K562 (cell line): ENCODE measurements at regions not wholly inside any gene's neighbourhood (a gene's known extent, or its start where the extent isn't known, plus 50 kb on each side); places are given as distances from the start of the nearest gene placed in this dataset.

Experiments used
- ATAC-seq: fragments of 200-7000 bp; cut with Tn5 transposase; 3 replicates; pipeline ENCODE4 v1.9.1; 2020; ENCODE audit warnings: moderate library complexity
- BruUV-seq: library from RNA; stranded (reverse); fragments of 400-500 nt; replicated peaks from 2 replicates; lab custom pipeline; 2021; lab: Mats Ljungman, UMichigan
- CTCF ChIA-PET: fragments of 300-600 bp; formaldehyde crosslinking; extraction: SDS; loops from one replicate; lab custom pipeline; 2021; ENCODE audit warnings: low intra/inter-chr PET ratio; lab: Yijun Ruan, JAX
- POLR2A ChIA-PET: fragments of 300-600, 350-650 bp; sonication (Branson Sonifier 250); formaldehyde crosslinking; extraction: SDS; loops from one replicate; lab custom pipeline; 2021; ENCODE audit warnings: antibody characterized with exemption, inconsistent platforms; lab: Yijun Ruan, JAX
- DNase-seq, 4 experiments: peaks; one replicate each; pipeline versions ENCODE4 v3.0.0 to v3.0.0-alpha.2; 2011 to 2018; ENCODE audit warnings: low spot score in 3 of 4, mixed read lengths in 3 of 4; ENCODE audit errors: extremely low read depth in 1 of 4
- FAIRE-seq: peaks from 2 replicates; lab custom pipeline; 2011; peaks lifted over from hg19 to GRCh38; lab: Jason Lieb, UNC
- H2AFZ ChIP-seq: 2 replicates; pipeline ENCODE4 v1.6.0; 2011; ENCODE audit warnings: low read depth, low read length, control low read depth, inconsistent platforms
- H3K27ac ChIP-seq: fragments of 200-600 bp; 3 replicates; pipeline ENCODE4 v1.8.0; 2011; ENCODE audit warnings: low read depth, mild to moderate bottlenecking, control low read depth, inconsistent platforms, low read length, moderate library complexity, mixed read lengths; ENCODE audit errors: extremely low read depth
- H3K27me3 ChIP-seq, 2 experiments: fragments of 300-600 bp in 1 of 2; 2 replicates in 1 of 2; 3 replicates in 1 of 2; pipeline versions ENCODE4 v1.6.0 to v1.8.0; 2011; ENCODE audit warnings: inconsistent platforms in 2 of 2, low read length in 2 of 2, mild to moderate bottlenecking in 1 of 2, mixed read lengths in 1 of 2, moderate library complexity in 1 of 2; ENCODE audit not compliant: control insufficient read depth in 2 of 2, insufficient read depth in 2 of 2
- H3K36me3 ChIP-seq: fragments of 300-600 bp; 3 replicates; pipeline ENCODE4 v1.8.0; 2011; ENCODE audit warnings: mild to moderate bottlenecking, low read length, inconsistent platforms; ENCODE audit not compliant: control insufficient read depth, insufficient read depth
- H3K4me1 ChIP-seq, 2 experiments: fragments of 200-600 bp in 1 of 2; replicated peaks in 1 of 2; 2 replicates in 1 of 2; 3 replicates in 1 of 2; pipeline versions ENCODE4 v1.5.1 to v1.8.0; 2011; ENCODE audit warnings: inconsistent platforms in 2 of 2, low read length in 2 of 2, mild to moderate bottlenecking in 1 of 2, mixed read lengths in 1 of 2, moderate library complexity in 1 of 2; ENCODE audit not compliant: control insufficient read depth in 2 of 2, insufficient read depth in 2 of 2
- H3K4me2 ChIP-seq: 2 replicates; pipeline ENCODE4 v1.6.1; 2011; ENCODE audit warnings: low read length, control low read depth, inconsistent platforms, mixed read lengths; ENCODE audit not compliant: insufficient read depth
- H3K4me3 ChIP-seq: fragments of 200-600 bp; sonication (generic), shearing (Covaris generic); 2 replicates; pipeline ENCODE4 v1.5.1; 2016; ENCODE audit warnings: control low read depth, inconsistent platforms
- H3K79me2 ChIP-seq: fragments of 200-600 bp; 3 replicates; pipeline ENCODE4 v1.8.0; 2011; ENCODE audit warnings: low read length, inconsistent platforms; ENCODE audit not compliant: control insufficient read depth, insufficient read depth
- H3K9ac ChIP-seq, 2 experiments: 2 replicates each; pipeline versions ENCODE4 v1.6.0 to v1.6.1; 2011; ENCODE audit warnings: low read depth in 2 of 2, low read length in 2 of 2, control low read depth in 1 of 2, inconsistent platforms in 1 of 2, mild to moderate bottlenecking in 1 of 2, mixed read lengths in 1 of 2; ENCODE audit not compliant: insufficient read depth in 1 of 2
- H3K9me1 ChIP-seq: one replicate; pipeline ENCODE4 v1.6.0; 2011; ENCODE audit warnings: inconsistent platforms, mild to moderate bottlenecking, low read length, moderate library complexity; ENCODE audit not compliant: control insufficient read depth, insufficient read depth
- H3K9me3 ChIP-seq: replicated peaks from 2 replicates; pipeline ENCODE4 v1.5.1; 2011; ENCODE audit warnings: low read depth, low read length, inconsistent platforms; ENCODE audit not compliant: control insufficient read depth, insufficient read depth
- H4K20me1 ChIP-seq: replicated peaks from 2 replicates; pipeline ENCODE4 v1.6.1; 2011; ENCODE audit warnings: low read length, inconsistent platforms, mixed read lengths; ENCODE audit not compliant: control insufficient read depth, insufficient read depth
- BRD9 ChIP-seq: fragments of 450-650 bp; IDR thresholded peaks from 2 replicates; pipeline ENCODE4 v1.6.1; 2018; ENCODE audit warnings: low read depth; ENCODE audit not compliant: partially characterized antibody
- ERF ChIP-seq: fragments of 450-650 bp; formaldehyde crosslinking; IDR thresholded peaks from 2 replicates; pipeline ENCODE4 v1.4.0; 2020; ENCODE audit warnings: mild to moderate bottlenecking, mixed read lengths
- HNRNPUL1 ChIP-seq: fragments of 200-400 bp; formaldehyde crosslinking; IDR thresholded peaks from 2 replicates; pipeline ENCODE4 v1.6.1; 2017; ENCODE audit warnings: low read length
- PML ChIP-seq: IDR thresholded peaks from 2 replicates; pipeline ENCODE4 v1.6.1; 2012; ENCODE audit warnings: low read length, inconsistent platforms
- RB1 ChIP-seq: fragments of 450-650 bp; IDR thresholded peaks from 2 replicates; pipeline ENCODE4 v1.6.1; 2017; ENCODE audit warnings: low read depth, mild to moderate bottlenecking
- ZFP36 ChIP-seq: fragments of 150-350 bp; IDR thresholded peaks from 2 replicates; pipeline ENCODE4 v1.6.1; 2018; ENCODE audit warnings: low read length, low read depth; ENCODE audit not compliant: partially characterized antibody
- ZNF263 ChIP-seq: sonication (generic); formaldehyde crosslinking; IDR thresholded peaks from 2 replicates; pipeline ENCODE4 v1.8.0; 2022; ENCODE audit warnings: mild to moderate bottlenecking, missing genetic modification reagents, borderline replicate concordance
- WGBS: fragments of 100-300 bp; shearing (Covaris generic); methylation state at CpG from one replicate; pipeline ENCODE4 v1.1.6; 2016; ENCODE audit warnings: low coverage, mixed read lengths; ENCODE audit not compliant: insufficient coverage; ENCODE audit errors: missing lambda C conversion rate; 5-methylcytosine and 5-hydroxymethylcytosine counted together
- in situ Hi-C: fragments of 300-500 bp; cut with MboI; formaldehyde crosslinking; loops from 4 replicates; pipeline ENCODE4 v1.15.0; 2018; ENCODE audit warnings: inconsistent platforms, mixed read lengths
- intact Hi-C: fragments of 100-400 bp; cut with micrococcal nuclease; formaldehyde crosslinking; loops from 2 replicates; pipeline ENCODE4 v1.14.2; 2022
- TF ChIP-seq, protein P1 (sequence below): fragments of 450-650 bp; IDR thresholded peaks from 2 replicates; pipeline ENCODE4 v1.6.1; 2016; ENCODE audit warnings: antibody characterized with exemption
- TF ChIP-seq, protein P2 (sequence below): fragments of 450-650 bp; IDR thresholded peaks from 2 replicates; pipeline ENCODE4 v1.7.0; 2016; ENCODE audit warnings: borderline replicate concordance
- TF ChIP-seq, protein P3 (sequence below): fragments of 250-450 bp; sonication (Bioruptor Pico); IDR thresholded peaks from 2 replicates; pipeline ENCODE4 v1.8.0; 2022; ENCODE audit warnings: inconsistent platforms
- TF ChIP-seq, protein P4 (sequence below): fragments of 250-450 bp; sonication (Bioruptor Pico); IDR thresholded peaks from 2 replicates; pipeline ENCODE4 v1.8.0; 2021; ENCODE audit warnings: mild to moderate bottlenecking, moderate library complexity

DNA sequence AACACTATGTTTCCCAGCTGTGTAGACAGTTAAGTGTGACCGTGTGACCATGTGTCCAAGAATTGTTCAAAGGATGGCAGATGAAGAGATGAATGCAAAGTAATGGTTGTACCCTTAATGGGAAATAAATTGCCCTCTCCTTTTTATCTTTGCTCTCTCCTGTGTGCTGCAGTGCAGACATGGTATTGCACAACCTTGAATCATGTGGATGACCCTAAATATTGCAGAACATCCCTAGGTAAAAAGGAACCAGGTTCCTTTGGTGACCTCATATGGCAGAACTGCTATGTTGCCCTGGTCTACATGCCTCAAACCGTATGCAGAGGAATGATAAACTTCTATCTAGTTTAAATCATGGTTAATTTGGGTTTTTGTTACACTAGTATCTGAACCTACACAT, 81.7 kb upstream of the CTNND2 start:
- no peaks in the 10 kb centered on the region for H3K9me3 ChIP-seq
- no peaks in the 10 kb centered on the region for H3K79me2 ChIP-seq
- WGBS = 0% methylated on average over 2 of the region's 2 CpGs
- in situ Hi-C loops = no loop called here
- H4K20me1 ChIP-seq = no peaks in the 10 kb centered on the region
- ATAC-seq (no peak), FAIRE-seq (no peak), DNase-seq (no peak)
- intact Hi-C loops = no loop called here
- H2AFZ ChIP-seq = no peak overlapping the region
- H3K4me1 ChIP-seq = no peaks in the 10 kb centered on the region
- no peaks in the 10 kb centered on the region for H3K27me3 ChIP-seq
- H3K9me1 ChIP-seq = no peaks in the 10 kb centered on the region
- no peak overlapping the region for H3K9ac ChIP-seq
- no peak overlapping the region for H3K4me2 ChIP-seq
- no TSS peak for BruUV-seq
- H3K36me3 ChIP-seq = no peaks in the 10 kb centered on the region
- TF ChIP-seq PML = no peak
- TF ChIP-seq, protein P1, sequence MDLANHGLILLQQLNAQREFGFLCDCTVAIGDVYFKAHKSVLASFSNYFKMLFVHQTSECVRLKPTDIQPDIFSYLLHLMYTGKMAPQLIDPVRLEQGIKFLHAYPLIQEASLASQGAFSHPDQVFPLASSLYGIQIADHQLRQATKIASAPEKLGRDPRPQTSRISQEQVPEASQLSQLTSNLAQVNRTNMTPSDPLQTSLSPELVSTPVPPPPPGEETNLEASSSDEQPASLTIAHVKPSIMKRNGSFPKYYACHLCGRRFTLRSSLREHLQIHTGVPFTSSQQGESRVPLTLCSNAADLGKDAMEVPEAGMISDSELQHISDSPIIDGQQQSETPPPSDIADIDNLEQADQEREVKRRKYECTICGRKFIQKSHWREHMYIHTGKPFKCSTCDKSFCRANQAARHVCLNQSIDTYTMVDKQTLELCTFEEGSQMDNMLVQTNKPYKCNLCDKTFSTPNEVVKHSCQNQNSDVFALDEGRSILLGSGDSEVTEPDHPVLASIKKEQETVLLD = no peak
- H3K4me3 ChIP-seq = no peak overlapping the region
- ChIA-PET CTCF (no interaction called here), POLR2A (no interaction called here)
- no peak overlapping the region for H3K27ac ChIP-seq

DNA sequence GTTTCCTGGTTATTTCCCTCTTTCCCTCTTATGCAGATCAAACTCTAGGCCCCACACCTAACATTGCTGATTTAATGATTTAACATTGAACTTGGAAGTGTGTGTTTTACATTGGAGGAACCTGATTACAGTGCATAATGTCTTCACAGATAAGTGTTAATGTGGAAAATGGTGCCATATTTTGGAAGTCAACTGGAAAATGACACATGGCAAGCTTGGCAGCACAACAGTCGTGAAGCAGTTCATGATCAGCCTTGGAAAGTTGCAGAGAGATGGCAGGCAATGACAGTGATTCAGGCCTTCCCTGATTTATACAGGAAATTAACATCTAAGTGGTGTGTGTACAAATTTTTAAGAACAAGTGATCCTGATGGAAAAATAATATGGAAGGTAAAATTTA, 80.0 kb upstream of the CTNND2 start:
- no peak overlapping the region for H3K9ac ChIP-seq
- H3K4me2 ChIP-seq = no peak overlapping the region
- POLR2A ChIA-PET = no interaction called here
- no peak for FAIRE-seq
- H3K79me2 ChIP-seq = no peaks in the 10 kb centered on the region
- no peaks in the 10 kb centered on the region for H4K20me1 ChIP-seq
- no peaks in the 10 kb centered on the region for H3K27me3 ChIP-seq
- no TSS peak for BruUV-seq
- H3K4me1 ChIP-seq = no peaks in the 10 kb centered on the region
- H3K27ac ChIP-seq = no peak overlapping the region
- intact Hi-C loops = no loop called here
- H3K9me1 ChIP-seq = no peaks in the 10 kb centered on the region
- in situ Hi-C loops = no loop called here
- H2AFZ ChIP-seq = no peak overlapping the region
- no peak overlapping the region for H3K4me3 ChIP-seq
- ATAC-seq = no peak
- 0% methylated on average over 1 of the region's 1 CpG for WGBS
- no peaks in the 10 kb centered on the region for H3K9me3 ChIP-seq
- H3K36me3 ChIP-seq = no peaks in the 10 kb centered on the region
- DNase-seq = no peak
- CTCF ChIA-PET = no interaction called here
- TF ChIP-seq, protein P2, sequence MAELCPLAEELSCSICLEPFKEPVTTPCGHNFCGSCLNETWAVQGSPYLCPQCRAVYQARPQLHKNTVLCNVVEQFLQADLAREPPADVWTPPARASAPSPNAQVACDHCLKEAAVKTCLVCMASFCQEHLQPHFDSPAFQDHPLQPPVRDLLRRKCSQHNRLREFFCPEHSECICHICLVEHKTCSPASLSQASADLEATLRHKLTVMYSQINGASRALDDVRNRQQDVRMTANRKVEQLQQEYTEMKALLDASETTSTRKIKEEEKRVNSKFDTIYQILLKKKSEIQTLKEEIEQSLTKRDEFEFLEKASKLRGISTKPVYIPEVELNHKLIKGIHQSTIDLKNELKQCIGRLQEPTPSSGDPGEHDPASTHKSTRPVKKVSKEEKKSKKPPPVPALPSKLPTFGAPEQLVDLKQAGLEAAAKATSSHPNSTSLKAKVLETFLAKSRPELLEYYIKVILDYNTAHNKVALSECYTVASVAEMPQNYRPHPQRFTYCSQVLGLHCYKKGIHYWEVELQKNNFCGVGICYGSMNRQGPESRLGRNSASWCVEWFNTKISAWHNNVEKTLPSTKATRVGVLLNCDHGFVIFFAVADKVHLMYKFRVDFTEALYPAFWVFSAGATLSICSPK = no peak
- TF ChIP-seq, protein P3, sequence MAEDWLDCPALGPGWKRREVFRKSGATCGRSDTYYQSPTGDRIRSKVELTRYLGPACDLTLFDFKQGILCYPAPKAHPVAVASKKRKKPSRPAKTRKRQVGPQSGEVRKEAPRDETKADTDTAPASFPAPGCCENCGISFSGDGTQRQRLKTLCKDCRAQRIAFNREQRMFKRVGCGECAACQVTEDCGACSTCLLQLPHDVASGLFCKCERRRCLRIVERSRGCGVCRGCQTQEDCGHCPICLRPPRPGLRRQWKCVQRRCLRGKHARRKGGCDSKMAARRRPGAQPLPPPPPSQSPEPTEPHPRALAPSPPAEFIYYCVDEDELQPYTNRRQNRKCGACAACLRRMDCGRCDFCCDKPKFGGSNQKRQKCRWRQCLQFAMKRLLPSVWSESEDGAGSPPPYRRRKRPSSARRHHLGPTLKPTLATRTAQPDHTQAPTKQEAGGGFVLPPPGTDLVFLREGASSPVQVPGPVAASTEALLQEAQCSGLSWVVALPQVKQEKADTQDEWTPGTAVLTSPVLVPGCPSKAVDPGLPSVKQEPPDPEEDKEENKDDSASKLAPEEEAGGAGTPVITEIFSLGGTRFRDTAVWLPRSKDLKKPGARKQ = no peak
- TF ChIP-seq RB1 (no peak), ERF (CRISPR knock-in tag) (no peak), ZNF263 (CRISPR knock-in tag) (no peak), ZFP36 (no peak), BRD9 (no peak), HNRNPUL1 (no peak)
- TF ChIP-seq, protein P4, sequence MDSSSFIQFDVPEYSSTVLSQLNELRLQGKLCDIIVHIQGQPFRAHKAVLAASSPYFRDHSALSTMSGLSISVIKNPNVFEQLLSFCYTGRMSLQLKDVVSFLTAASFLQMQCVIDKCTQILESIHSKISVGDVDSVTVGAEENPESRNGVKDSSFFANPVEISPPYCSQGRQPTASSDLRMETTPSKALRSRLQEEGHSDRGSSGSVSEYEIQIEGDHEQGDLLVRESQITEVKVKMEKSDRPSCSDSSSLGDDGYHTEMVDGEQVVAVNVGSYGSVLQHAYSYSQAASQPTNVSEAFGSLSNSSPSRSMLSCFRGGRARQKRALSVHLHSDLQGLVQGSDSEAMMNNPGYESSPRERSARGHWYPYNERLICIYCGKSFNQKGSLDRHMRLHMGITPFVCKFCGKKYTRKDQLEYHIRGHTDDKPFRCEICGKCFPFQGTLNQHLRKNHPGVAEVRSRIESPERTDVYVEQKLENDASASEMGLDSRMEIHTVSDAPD = no peak
